GM23338 (cell line): ENCODE measurements at regions not wholly inside any gene's neighbourhood (a gene's known extent, or its start where the extent isn't known, plus 50 kb on each side); places are given as distances from the start of the nearest gene placed in this dataset.

Experiments
- ATAC-seq: fragments of 200-7000 bp; cut with Tn5 transposase; 3 replicates; pipeline ENCODE4 v1.9.1; 2020
- DNase-seq: peaks from one replicate; pipeline ENCODE4 v3.0.0-alpha.2; 2015; ENCODE audit warnings: low spot score
- H2AFZ ChIP-seq: fragments of 200-600 bp; sonication (generic); 2 replicates; pipeline ENCODE4 v1.8.0; 2016; ENCODE audit warnings: antibody characterized with exemption, mild to moderate bottlenecking, moderate library complexity
- H3F3A ChIP-seq: fragments of 200-600 bp; sonication (generic); replicated peaks from 2 replicates; pipeline ENCODE4 v1.8.0; 2017; ENCODE audit warnings: antibody characterized with exemption, mixed run types, low read depth
- H3K27ac ChIP-seq: fragments of 200-600 bp; sonication (generic); 2 replicates; pipeline ENCODE4 v1.6.1; 2016; ENCODE audit warnings: low read depth
- H3K27me3 ChIP-seq: fragments of 200-600 bp; sonication (generic); 2 replicates; pipeline ENCODE4 v1.8.0; 2016; ENCODE audit warnings: mild to moderate bottlenecking, mixed run types, moderate library complexity; ENCODE audit not compliant: insufficient read depth
- H3K36me3 ChIP-seq: fragments of 200-600 bp; sonication (generic); 2 replicates; pipeline ENCODE4 v1.8.0; 2016; ENCODE audit warnings: mild to moderate bottlenecking; ENCODE audit not compliant: insufficient read depth
- H3K4me1 ChIP-seq: fragments of 200-600 bp; sonication (generic); 2 replicates; pipeline ENCODE4 v1.8.0; 2016; ENCODE audit warnings: mild to moderate bottlenecking, moderate library complexity; ENCODE audit not compliant: insufficient read depth
- H3K4me2 ChIP-seq: fragments of 200-600 bp; sonication (generic); 2 replicates; pipeline ENCODE4 v1.7.1; 2017; ENCODE audit warnings: mixed run types
- H3K4me3 ChIP-seq: fragments of 200-600 bp; sonication (generic); 2 replicates; pipeline ENCODE4 v1.6.1; 2016; ENCODE audit warnings: mixed run types
- H3K79me2 ChIP-seq: fragments of 200-600 bp; sonication (generic); replicated peaks from 2 replicates; pipeline ENCODE4 v1.8.0; 2017; ENCODE audit warnings: mild to moderate bottlenecking; ENCODE audit not compliant: insufficient read depth
- H3K9me2 ChIP-seq: fragments of 200-600 bp; sonication (generic); 2 replicates; pipeline ENCODE4 v1.8.0; 2017; ENCODE audit not compliant: insufficient read depth
- H4K20me1 ChIP-seq: fragments of 200-600 bp; sonication (generic); replicated peaks from 2 replicates; pipeline ENCODE4 v1.8.0; 2017; ENCODE audit warnings: mild to moderate bottlenecking; ENCODE audit not compliant: insufficient read depth
- H3K27ac Mint-ChIP-seq: 2 replicates; pipeline ENCODE4 v1.8.0; 2020; ENCODE audit warnings: inconsistent platforms, mild to moderate bottlenecking, moderate library complexity, mixed read lengths
- H3K27me3 Mint-ChIP-seq: 3 replicates; pipeline ENCODE4 v1.8.0; 2022; ENCODE audit warnings: low read depth, mild to moderate bottlenecking, moderate library complexity, mixed read lengths, inconsistent platforms; ENCODE audit not compliant: insufficient read depth, poor library complexity
- H3K36me3 Mint-ChIP-seq: 3 replicates; pipeline ENCODE4 v1.8.0; 2021; ENCODE audit warnings: low read depth, mild to moderate bottlenecking, inconsistent platforms, moderate library complexity, mixed read lengths
- H3K4me1 Mint-ChIP-seq: 3 replicates; pipeline ENCODE4 v1.8.0; 2020; ENCODE audit warnings: mild to moderate bottlenecking, inconsistent platforms, mixed read lengths
- H3K4me3 Mint-ChIP-seq: 3 replicates; pipeline ENCODE4 v1.8.0; 2021; ENCODE audit warnings: moderate library complexity, mild to moderate bottlenecking, inconsistent platforms, mixed read lengths
- H3K9me3 Mint-ChIP-seq: 3 replicates; pipeline ENCODE4 v1.8.0; 2020; ENCODE audit warnings: moderate library complexity, mild to moderate bottlenecking, inconsistent platforms, mixed read lengths
- CREB1 ChIP-seq: fragments of 250-450 bp; sonication (Bioruptor Pico); IDR thresholded peaks from 2 replicates; pipeline ENCODE4 v1.5.0; 2020; ENCODE audit warnings: low read depth, mild to moderate bottlenecking, moderate library complexity
- EZH2 ChIP-seq: fragments of 200-600 bp; sonication (generic); IDR thresholded peaks from one replicate; pipeline ENCODE4 v1.8.0; 2017; ENCODE audit warnings: antibody characterized with exemption, mild to moderate bottlenecking, low read depth; ENCODE audit not compliant: unreplicated experiment
- EZH2phosphoT487 ChIP-seq: fragments of 200-600 bp; sonication (generic); IDR thresholded peaks from one replicate; pipeline ENCODE4 v1.8.1; 2018; ENCODE audit warnings: antibody characterized with exemption; ENCODE audit not compliant: unreplicated experiment
- JUNB ChIP-seq: IDR thresholded peaks from one replicate; pipeline ENCODE4 v1.6.1; 2016; ENCODE audit warnings: antibody characterized with exemption; ENCODE audit not compliant: unreplicated experiment
- NANOG ChIP-seq: IDR thresholded peaks from 2 replicates; pipeline ENCODE4 v1.6.1; 2016; ENCODE audit warnings: antibody characterized with exemption, borderline replicate concordance
- POLR2AphosphoS5 ChIP-seq: IDR thresholded peaks from 2 replicates; pipeline ENCODE4 v1.6.1; 2016; ENCODE audit warnings: antibody characterized with exemption, low read depth
- STAT1 ChIP-seq: IDR thresholded peaks from one replicate; pipeline ENCODE4 v1.6.1; 2016; ENCODE audit warnings: antibody characterized with exemption; ENCODE audit not compliant: unreplicated experiment
- ZNF114 ChIP-seq: fragments of 250-450 bp; sonication (Bioruptor Pico); IDR thresholded peaks from 2 replicates; pipeline ENCODE4 v1.5.0; 2020; ENCODE audit warnings: mild to moderate bottlenecking, moderate library complexity
- TF ChIP-seq, protein P1 (sequence below): IDR thresholded peaks from one replicate; pipeline ENCODE4 v1.6.1; 2018; ENCODE audit warnings: antibody characterized with exemption; ENCODE audit not compliant: unreplicated experiment
- TF ChIP-seq, protein P2 (sequence below): IDR thresholded peaks from 2 replicates; pipeline ENCODE4 v1.6.1; 2016; ENCODE audit warnings: antibody characterized with exemption
- TF ChIP-seq, protein P3 (sequence below), 2 experiments: fragments of 200-600 bp in 1 of 2; sonication (generic) in 1 of 2; conservative IDR thresholded peaks; 2 replicates each; pipeline versions ENCODE4 v1.5.1 to v1.6.1; 2016 to 2017; ENCODE audit warnings: antibody characterized with exemption in 2 of 2, low read depth in 2 of 2, mild to moderate bottlenecking in 2 of 2, moderate library complexity in 1 of 2
- TF ChIP-seq, protein P4 (sequence below): fragments of 250-450 bp; sonication (Bioruptor Pico); IDR thresholded peaks from 2 replicates; pipeline ENCODE4 v1.5.0; 2020; ENCODE audit warnings: mild to moderate bottlenecking, moderate library complexity

DNA sequence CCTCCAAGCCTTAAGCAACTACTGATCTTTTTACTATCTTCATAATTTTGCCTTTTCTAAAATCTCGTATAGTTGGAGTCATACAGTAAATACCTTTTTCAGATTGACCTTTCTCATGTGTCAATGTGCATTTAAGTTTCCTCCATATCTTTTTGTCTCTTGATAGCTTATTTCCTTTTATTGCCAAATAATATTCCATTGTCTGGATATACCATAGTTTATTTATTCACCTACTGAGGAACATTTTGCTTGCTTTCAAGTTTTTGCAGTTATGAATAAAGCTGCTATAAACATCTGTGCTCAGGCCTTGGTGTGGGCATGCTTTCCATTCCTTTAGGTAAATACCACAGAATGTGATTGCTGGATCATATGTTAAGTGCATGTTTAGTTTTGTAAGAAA is 161.2 kb upstream of the GNAI1 start:
- H3K9me3 Mint-ChIP-seq: peaks cover 7% of the 10 kb centered on the region; the same call in 1 of the 3 replicates
- no peaks in the 10 kb centered on the region for H3K9me2 ChIP-seq
- DNase-seq (no peak), ATAC-seq (no peak)
- no peaks in the 10 kb centered on the region for H4K20me1 ChIP-seq
- H3K36me3 Mint-ChIP-seq: 0 out of 3 replicates have a peak, but pooled peaks cover 2% of the 10 kb centered on the region
- H2AFZ ChIP-seq: no peak overlapping the region
- peaks cover 5% of the 10 kb centered on the region; the same call in 2 of the 3 replicates for H3K4me1 Mint-ChIP-seq
- no peaks in the 10 kb centered on the region for H3K27me3 ChIP-seq
- no peaks in the 10 kb centered on the region for H3K27me3 Mint-ChIP-seq
- no peak overlapping the region for H3K27ac Mint-ChIP-seq
- H3K79me2 ChIP-seq: no peaks in the 10 kb centered on the region
- TF ChIP-seq STAT1 (no peak), NANOG (no peak), POLR2AphosphoS5 (no peak), EZH2phosphoT487 (no peak), EZH2 (no peak), CREB1 (CRISPR knock-in tag) (no peak), JUNB (no peak), ZNF114 (CRISPR knock-in tag) (no peak)
- TF ChIP-seq, protein P1, sequence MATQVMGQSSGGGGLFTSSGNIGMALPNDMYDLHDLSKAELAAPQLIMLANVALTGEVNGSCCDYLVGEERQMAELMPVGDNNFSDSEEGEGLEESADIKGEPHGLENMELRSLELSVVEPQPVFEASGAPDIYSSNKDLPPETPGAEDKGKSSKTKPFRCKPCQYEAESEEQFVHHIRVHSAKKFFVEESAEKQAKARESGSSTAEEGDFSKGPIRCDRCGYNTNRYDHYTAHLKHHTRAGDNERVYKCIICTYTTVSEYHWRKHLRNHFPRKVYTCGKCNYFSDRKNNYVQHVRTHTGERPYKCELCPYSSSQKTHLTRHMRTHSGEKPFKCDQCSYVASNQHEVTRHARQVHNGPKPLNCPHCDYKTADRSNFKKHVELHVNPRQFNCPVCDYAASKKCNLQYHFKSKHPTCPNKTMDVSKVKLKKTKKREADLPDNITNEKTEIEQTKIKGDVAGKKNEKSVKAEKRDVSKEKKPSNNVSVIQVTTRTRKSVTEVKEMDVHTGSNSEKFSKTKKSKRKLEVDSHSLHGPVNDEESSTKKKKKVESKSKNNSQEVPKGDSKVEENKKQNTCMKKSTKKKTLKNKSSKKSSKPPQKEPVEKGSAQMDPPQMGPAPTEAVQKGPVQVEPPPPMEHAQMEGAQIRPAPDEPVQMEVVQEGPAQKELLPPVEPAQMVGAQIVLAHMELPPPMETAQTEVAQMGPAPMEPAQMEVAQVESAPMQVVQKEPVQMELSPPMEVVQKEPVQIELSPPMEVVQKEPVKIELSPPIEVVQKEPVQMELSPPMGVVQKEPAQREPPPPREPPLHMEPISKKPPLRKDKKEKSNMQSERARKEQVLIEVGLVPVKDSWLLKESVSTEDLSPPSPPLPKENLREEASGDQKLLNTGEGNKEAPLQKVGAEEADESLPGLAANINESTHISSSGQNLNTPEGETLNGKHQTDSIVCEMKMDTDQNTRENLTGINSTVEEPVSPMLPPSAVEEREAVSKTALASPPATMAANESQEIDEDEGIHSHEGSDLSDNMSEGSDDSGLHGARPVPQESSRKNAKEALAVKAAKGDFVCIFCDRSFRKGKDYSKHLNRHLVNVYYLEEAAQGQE: no peak
- TF ChIP-seq, protein P2, sequence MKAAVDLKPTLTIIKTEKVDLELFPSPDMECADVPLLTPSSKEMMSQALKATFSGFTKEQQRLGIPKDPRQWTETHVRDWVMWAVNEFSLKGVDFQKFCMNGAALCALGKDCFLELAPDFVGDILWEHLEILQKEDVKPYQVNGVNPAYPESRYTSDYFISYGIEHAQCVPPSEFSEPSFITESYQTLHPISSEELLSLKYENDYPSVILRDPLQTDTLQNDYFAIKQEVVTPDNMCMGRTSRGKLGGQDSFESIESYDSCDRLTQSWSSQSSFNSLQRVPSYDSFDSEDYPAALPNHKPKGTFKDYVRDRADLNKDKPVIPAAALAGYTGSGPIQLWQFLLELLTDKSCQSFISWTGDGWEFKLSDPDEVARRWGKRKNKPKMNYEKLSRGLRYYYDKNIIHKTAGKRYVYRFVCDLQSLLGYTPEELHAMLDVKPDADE: no peak
- TF ChIP-seq, protein P3, sequence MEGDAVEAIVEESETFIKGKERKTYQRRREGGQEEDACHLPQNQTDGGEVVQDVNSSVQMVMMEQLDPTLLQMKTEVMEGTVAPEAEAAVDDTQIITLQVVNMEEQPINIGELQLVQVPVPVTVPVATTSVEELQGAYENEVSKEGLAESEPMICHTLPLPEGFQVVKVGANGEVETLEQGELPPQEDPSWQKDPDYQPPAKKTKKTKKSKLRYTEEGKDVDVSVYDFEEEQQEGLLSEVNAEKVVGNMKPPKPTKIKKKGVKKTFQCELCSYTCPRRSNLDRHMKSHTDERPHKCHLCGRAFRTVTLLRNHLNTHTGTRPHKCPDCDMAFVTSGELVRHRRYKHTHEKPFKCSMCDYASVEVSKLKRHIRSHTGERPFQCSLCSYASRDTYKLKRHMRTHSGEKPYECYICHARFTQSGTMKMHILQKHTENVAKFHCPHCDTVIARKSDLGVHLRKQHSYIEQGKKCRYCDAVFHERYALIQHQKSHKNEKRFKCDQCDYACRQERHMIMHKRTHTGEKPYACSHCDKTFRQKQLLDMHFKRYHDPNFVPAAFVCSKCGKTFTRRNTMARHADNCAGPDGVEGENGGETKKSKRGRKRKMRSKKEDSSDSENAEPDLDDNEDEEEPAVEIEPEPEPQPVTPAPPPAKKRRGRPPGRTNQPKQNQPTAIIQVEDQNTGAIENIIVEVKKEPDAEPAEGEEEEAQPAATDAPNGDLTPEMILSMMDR (conservative IDR thresholded peaks at IDR 0.05; ENCODE audit: low read depth in 2 of 2): no peak
- TF ChIP-seq, protein P4, sequence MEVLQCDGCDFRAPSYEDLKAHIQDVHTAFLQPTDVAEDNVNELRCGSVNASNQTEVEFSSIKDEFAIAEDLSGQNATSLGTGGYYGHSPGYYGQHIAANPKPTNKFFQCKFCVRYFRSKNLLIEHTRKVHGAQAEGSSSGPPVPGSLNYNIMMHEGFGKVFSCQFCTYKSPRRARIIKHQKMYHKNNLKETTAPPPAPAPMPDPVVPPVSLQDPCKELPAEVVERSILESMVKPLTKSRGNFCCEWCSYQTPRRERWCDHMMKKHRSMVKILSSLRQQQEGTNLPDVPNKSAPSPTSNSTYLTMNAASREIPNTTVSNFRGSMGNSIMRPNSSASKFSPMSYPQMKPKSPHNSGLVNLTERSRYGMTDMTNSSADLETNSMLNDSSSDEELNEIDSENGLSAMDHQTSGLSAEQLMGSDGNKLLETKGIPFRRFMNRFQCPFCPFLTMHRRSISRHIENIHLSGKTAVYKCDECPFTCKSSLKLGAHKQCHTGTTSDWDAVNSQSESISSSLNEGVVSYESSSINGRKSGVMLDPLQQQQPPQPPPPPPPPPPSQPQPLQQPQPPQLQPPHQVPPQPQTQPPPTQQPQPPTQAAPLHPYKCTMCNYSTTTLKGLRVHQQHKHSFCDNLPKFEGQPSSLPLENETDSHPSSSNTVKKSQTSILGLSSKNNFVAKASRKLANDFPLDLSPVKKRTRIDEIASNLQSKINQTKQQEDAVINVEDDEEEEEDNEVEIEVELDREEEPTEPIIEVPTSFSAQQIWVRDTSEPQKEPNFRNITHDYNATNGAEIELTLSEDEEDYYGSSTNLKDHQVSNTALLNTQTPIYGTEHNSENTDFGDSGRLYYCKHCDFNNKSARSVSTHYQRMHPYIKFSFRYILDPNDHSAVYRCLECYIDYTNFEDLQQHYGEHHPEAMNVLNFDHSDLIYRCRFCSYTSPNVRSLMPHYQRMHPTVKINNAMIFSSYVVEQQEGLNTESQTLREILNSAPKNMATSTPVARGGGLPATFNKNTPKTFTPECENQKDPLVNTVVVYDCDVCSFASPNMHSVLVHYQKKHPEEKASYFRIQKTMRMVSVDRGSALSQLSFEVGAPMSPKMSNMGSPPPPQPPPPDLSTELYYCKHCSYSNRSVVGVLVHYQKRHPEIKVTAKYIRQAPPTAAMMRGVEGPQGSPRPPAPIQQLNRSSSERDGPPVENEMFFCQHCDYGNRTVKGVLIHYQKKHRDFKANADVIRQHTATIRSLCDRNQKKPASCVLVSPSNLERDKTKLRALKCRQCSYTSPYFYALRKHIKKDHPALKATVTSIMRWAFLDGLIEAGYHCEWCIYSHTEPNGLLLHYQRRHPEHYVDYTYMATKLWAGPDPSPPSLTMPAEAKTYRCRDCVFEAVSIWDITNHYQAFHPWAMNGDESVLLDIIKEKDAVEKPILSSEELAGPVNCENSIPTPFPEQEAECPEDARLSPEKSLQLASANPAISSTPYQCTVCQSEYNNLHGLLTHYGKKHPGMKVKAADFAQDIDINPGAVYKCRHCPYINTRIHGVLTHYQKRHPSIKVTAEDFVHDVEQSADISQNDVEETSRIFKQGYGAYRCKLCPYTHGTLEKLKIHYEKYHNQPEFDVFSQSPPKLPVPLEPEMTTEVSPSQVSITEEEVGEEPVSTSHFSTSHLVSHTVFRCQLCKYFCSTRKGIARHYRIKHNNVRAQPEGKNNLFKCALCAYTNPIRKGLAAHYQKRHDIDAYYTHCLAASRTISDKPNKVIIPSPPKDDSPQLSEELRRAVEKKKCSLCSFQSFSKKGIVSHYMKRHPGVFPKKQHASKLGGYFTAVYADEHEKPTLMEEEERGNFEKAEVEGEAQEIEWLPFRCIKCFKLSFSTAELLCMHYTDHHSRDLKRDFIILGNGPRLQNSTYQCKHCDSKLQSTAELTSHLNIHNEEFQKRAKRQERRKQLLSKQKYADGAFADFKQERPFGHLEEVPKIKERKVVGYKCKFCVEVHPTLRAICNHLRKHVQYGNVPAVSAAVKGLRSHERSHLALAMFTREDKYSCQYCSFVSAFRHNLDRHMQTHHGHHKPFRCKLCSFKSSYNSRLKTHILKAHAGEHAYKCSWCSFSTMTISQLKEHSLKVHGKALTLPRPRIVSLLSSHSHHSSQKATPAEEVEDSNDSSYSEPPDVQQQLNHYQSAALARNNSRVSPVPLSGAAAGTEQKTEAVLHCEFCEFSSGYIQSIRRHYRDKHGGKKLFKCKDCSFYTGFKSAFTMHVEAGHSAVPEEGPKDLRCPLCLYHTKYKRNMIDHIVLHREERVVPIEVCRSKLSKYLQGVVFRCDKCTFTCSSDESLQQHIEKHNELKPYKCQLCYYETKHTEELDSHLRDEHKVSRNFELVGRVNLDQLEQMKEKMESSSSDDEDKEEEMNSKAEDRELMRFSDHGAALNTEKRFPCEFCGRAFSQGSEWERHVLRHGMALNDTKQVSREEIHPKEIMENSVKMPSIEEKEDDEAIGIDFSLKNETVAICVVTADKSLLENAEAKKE (CRISPR knock-in tag): no peak
- no peak overlapping the region for H3K4me2 ChIP-seq
- no peaks in the 10 kb centered on the region for H3K36me3 ChIP-seq
- no peaks in the 10 kb centered on the region for H3F3A ChIP-seq
- H3K27ac ChIP-seq: no peak overlapping the region
- H3K4me1 ChIP-seq: no peaks in the 10 kb centered on the region
- no peak overlapping the region for H3K4me3 Mint-ChIP-seq
- H3K4me3 ChIP-seq: no peak overlapping the region
